Left ventricle myocardium inferior (tissue), 1 donor: ENCODE measurements at regions not wholly inside any gene's neighbourhood (a gene's known extent, or its start where the extent isn't known, plus 50 kb on each side); places are given as distances from the start of the nearest gene placed in this dataset.

ENCODE experiments used
- DNase-seq: peaks from one replicate; pipeline ENCODE4 v3.0.0-alpha.2; 2020
- H3K27ac ChIP-seq: fragments of 200-600 bp; replicated peaks from 2 replicates; pipeline ENCODE4 v1.8.0; 2021
- H3K27me3 ChIP-seq: fragments of 200-600 bp; 2 replicates; pipeline ENCODE4 v1.8.0; 2021; ENCODE audit warnings: low read depth
- H3K36me3 ChIP-seq: fragments of 200-600 bp; 2 replicates; pipeline ENCODE4 v1.8.0; 2021
- H3K4me1 ChIP-seq: fragments of 200-600 bp; 2 replicates; pipeline ENCODE4 v1.8.0; 2021
- H3K4me3 ChIP-seq: fragments of 200-600 bp; 2 replicates; pipeline ENCODE4 v1.8.0; 2021; ENCODE audit warnings: mild to moderate bottlenecking, moderate library complexity
- H3K9me3 ChIP-seq: fragments of 200-600 bp; replicated peaks from 2 replicates; pipeline ENCODE4 v1.8.0; 2021
- CTCF ChIP-seq: fragments of 200-600 bp; IDR thresholded peaks from 2 replicates; pipeline ENCODE4 v1.8.0; 2021; ENCODE audit warnings: antibody characterized with exemption, mild to moderate bottlenecking, borderline replicate concordance
- intact Hi-C: fragments of 100-400 bp; cut with micrococcal nuclease; formaldehyde crosslinking; loops from one replicate; pipeline ENCODE4 v1.11.0; 2022
- donor health status: DM: no; HTN: yes; CAD: no; lungs with severe emphysema.

- Histone ChIP-seq H3K9me3 (peaks cover 14% of the 10 kb centered on the region), H3K4me1 (no peaks in the 10 kb centered on the region), H3K4me3 (no peak overlapping the region), H3K27me3 (no peaks in the 10 kb centered on the region), H3K36me3 (no peaks in the 10 kb centered on the region), H3K27ac (no peak overlapping the region)
- no peak for DNase-seq
- no peak for TF ChIP-seq CTCF
- intact Hi-C loops = no loop called here
These were observed 251.9 kb downstream of the EPM2A start for GRCh38 chr6:145483191-145483996.

- Histone ChIP-seq H3K4me1 (no peaks in the 10 kb centered on the region), H3K27ac (no peak overlapping the region), H3K27me3 (no peaks in the 10 kb centered on the region), H3K36me3 (no peaks in the 10 kb centered on the region), H3K4me3 (no peak overlapping the region), H3K9me3 (no peaks in the 10 kb centered on the region)
- intact Hi-C loops = no loop called here
- no peak for TF ChIP-seq CTCF
- DNase-seq = no peak
These were observed 250.0 kb downstream of the EPM2A start for GRCh38 chr6:145485288-145485687.

GRCh38 chr6:145486306-145486705 lies 249.0 kb downstream of the EPM2A start:
- Histone ChIP-seq H3K27me3 (no peaks in the 10 kb centered on the region), H3K27ac (no peak overlapping the region), H3K4me1 (no peaks in the 10 kb centered on the region), H3K4me3 (no peak overlapping the region), H3K9me3 (no peaks in the 10 kb centered on the region), H3K36me3 (no peaks in the 10 kb centered on the region)
- no peak for TF ChIP-seq CTCF
- intact Hi-C loops = no loop called here
- DNase-seq = no peak

GRCh38 chr6:145489583-145489982 lies 245.7 kb downstream of the EPM2A start:
- DNase-seq = no peak
- no peak overlapping the region for H3K4me3 ChIP-seq
- intact Hi-C loops = no loop called here
- no peak for TF ChIP-seq CTCF
- H3K4me1 ChIP-seq = no peaks in the 10 kb centered on the region
- H3K9me3 ChIP-seq = peaks cover 4% of the 10 kb centered on the region
- H3K27ac ChIP-seq = no peak overlapping the region
- H3K36me3 ChIP-seq = no peaks in the 10 kb centered on the region
- H3K27me3 ChIP-seq = no peaks in the 10 kb centered on the region

- TF ChIP-seq CTCF = no peak
- H3K27me3 ChIP-seq = no peaks in the 10 kb centered on the region
- no peaks in the 10 kb centered on the region for H3K36me3 ChIP-seq
- intact Hi-C loops = no loop called here
- no peak for DNase-seq
- H3K27ac ChIP-seq = no peak overlapping the region
- H3K4me3 ChIP-seq = no peak overlapping the region
- peaks cover 9% of the 10 kb centered on the region for H3K9me3 ChIP-seq
- H3K4me1 ChIP-seq = no peaks in the 10 kb centered on the region
These were observed 245.3 kb downstream of the EPM2A start for GRCh38 chr6:145490068-145490467.
